ACC112 (cell line): ENCODE measurements at regions not wholly inside any gene's neighbourhood (a gene's known extent, or its start where the extent isn't known, plus 50 kb on each side); places are given as distances from the start of the nearest gene placed in this dataset.

Source experiments
- H2AFZ ChIP-seq: fragments of 200-600 bp; sonication (generic); one replicate; pipeline ENCODE4 v1.6.0; 2017; ENCODE audit warnings: antibody characterized with exemption, low read length; ENCODE audit not compliant: unreplicated experiment
- H3K27ac ChIP-seq: fragments of 200-600 bp; sonication (generic); 2 replicates; pipeline ENCODE4 v1.5.1; 2014; ENCODE audit warnings: low read depth, mild to moderate bottlenecking, antibody characterized with exemption, low read length, moderate library complexity
- H3K27me3 ChIP-seq: fragments of 200-600 bp; sonication (generic); 2 replicates; pipeline ENCODE4 v1.6.1; 2014; ENCODE audit warnings: mild to moderate bottlenecking, antibody characterized with exemption, low read length, moderate library complexity, mixed read lengths; ENCODE audit not compliant: insufficient read depth
- H3K36me3 ChIP-seq: fragments of 200-600 bp; sonication (generic); 2 replicates; pipeline ENCODE4 v1.6.1; 2016; ENCODE audit warnings: mild to moderate bottlenecking, antibody characterized with exemption, low read length, moderate library complexity, mixed read lengths; ENCODE audit not compliant: insufficient read depth
- H3K4me1 ChIP-seq: fragments of 200-600 bp; sonication (generic); one replicate; pipeline ENCODE4 v1.6.1; 2016; ENCODE audit warnings: low read length, mixed read lengths; ENCODE audit not compliant: insufficient read depth, unreplicated experiment, control insufficient read depth
- H3K4me3 ChIP-seq: fragments of 200-600 bp; sonication (generic); 2 replicates; pipeline ENCODE4 v1.5.1; 2014; ENCODE audit warnings: mild to moderate bottlenecking, low read depth, low read length
- H3K79me2 ChIP-seq: fragments of 200-600 bp; sonication (generic); one replicate; pipeline ENCODE4 v1.6.0; 2016; ENCODE audit warnings: low read length; ENCODE audit not compliant: control insufficient read depth, unreplicated experiment, insufficient read depth

DNA sequence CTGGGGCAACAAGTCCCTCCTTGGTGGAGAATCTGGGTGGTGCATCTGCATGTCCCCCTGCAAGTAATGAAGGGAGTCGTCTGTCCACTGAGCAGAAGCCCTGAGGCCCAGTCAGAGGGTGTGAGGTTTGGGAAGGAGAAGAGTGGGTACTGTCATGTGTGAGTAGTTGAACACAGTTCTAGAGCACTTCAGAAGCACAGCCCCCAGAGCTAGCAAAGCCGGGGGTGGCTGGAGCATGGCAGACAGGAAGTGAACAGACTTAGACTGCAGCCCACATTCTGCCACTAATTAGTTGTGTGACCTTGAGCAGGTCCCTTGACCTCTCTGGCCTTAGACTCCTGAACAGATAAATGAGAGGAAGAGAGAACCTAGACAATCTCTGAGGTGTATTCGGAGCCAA, 207.6 kb downstream of the UACA start:
- Histone ChIP-seq H3K27ac (no peak overlapping the region), H3K36me3 (no peaks in the 10 kb centered on the region), H2AFZ (no peak overlapping the region), H3K4me3 (no peak overlapping the region), H3K4me1 (no peaks in the 10 kb centered on the region), H3K79me2 (no peaks in the 10 kb centered on the region), H3K27me3 (peaks cover 38% of the 10 kb centered on the region)

DNA sequence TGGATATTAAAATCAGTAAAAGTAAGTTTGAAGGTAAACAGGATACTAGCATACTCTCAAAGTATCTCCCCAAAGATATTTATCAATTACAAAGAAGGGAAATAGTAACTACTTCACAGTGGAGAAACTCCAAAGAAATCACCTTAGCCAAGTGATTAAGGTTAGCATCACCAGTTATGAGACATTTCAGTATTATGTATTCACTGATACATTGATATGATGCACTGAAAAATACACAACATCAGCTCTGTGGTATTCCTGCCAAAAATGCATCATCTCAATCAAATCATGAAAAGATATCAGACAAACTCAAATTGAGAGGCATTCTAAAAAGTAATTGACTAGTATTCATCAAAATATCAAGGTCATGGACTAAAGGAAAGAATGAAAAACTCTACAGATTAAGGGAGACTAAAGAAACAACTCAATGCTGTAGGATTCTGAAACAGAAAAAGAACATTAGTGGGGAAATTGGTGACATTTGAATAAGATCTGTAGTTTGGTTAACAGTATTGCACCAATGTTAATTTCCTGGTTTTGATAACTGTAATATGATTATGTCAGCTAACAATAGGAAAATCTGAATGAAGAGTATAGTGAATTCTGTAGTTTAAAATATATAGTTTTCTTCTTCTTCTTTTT, 215.4 kb downstream of the UACA start:
- Histone ChIP-seq H3K79me2 (no peaks in the 10 kb centered on the region), H3K36me3 (no peaks in the 10 kb centered on the region), H3K4me1 (no peaks in the 10 kb centered on the region), H3K27ac (no peak overlapping the region), H3K4me3 (no peak overlapping the region), H2AFZ (no peak overlapping the region), H3K27me3 (peaks cover 10% of the 10 kb centered on the region; the same call in 1 of the 2 replicates)

DNA sequence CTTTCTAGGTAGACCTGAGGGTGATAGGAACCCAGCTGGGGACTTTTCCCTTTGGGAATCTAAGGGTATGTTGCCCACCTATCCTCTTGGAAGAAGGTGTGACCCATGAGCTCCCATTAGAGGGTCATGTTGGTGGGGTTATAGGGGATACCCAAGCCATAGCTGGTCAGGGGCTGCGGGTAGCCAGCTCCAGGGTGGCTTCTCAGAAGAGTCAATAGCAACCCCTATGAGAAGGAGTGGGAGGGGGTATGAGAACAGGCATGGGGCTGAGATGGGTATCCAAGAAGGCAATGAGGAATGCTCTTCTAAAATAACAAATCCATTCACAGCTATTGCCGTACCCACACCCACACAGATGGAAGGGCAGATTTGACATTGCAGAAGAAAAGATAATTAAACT, 217.8 kb downstream of the UACA start:
- H3K36me3 ChIP-seq: no peaks in the 10 kb centered on the region
- H3K4me3 ChIP-seq: no peak overlapping the region
- H3K4me1 ChIP-seq: no peaks in the 10 kb centered on the region
- no peaks in the 10 kb centered on the region for H3K79me2 ChIP-seq
- no peak overlapping the region for H2AFZ ChIP-seq
- H3K27ac ChIP-seq: no peak overlapping the region
- peaks cover 22% of the 10 kb centered on the region for H3K27me3 ChIP-seq

DNA sequence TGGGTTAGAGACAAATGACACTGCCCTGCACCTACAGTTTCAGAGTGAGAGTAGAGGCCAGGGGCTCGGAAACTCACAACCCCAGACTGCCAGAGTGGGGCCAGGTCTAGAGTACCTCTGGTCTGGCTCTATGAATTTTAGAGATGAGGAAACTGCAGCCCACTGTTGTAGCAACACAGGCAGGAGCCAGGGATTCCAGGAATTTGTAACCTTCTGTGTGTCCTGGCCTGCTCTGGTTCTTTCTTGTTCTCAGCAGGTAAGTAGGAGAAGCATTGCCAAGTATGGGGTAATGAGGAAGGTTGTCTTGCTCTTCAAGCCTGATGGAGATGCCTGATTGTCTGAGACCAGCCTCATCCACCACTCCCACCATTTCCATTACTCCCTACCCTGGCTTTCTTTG, 221.8 kb downstream of the UACA start:
- H3K27ac ChIP-seq: no peak overlapping the region
- peaks cover 41% of the 10 kb centered on the region for H3K27me3 ChIP-seq
- no peaks in the 10 kb centered on the region for H3K36me3 ChIP-seq
- H3K79me2 ChIP-seq: no peaks in the 10 kb centered on the region
- H2AFZ ChIP-seq: no peak overlapping the region
- no peak overlapping the region for H3K4me3 ChIP-seq
- H3K4me1 ChIP-seq: no peaks in the 10 kb centered on the region

DNA sequence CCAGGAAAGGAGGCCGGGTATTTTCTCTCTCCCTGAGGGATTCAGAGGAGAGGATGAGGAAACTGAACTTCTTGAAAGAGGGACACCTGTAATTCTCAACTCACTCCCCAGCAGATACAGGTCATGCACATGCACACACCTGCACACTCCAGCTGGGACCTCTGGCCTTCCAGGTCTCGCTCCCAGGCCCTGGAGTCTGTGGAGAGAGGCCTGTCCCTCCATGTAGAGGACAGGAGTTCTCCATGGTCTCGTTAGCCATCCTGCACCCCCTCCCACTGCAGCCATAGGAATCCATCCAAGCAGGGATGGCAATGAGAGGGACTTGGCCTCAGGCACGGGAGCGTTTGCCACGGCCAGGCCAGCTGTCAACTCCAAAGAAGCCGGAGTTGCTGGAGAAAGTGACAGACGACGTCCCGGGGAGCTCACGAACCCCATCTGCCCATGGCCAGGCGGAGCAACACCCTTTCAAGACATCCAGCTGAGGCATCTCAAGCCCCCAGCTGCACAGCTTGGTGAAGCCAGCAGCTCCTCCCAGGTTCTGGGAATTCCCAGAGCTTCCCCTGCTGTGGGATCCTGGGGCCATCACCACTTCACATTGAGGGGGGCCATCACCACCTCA, 223.3 kb downstream of the UACA start:
- H3K4me3 ChIP-seq: no peak overlapping the region
- H3K36me3 ChIP-seq: no peaks in the 10 kb centered on the region
- H2AFZ ChIP-seq: no peak overlapping the region
- peaks cover 46% of the 10 kb centered on the region for H3K27me3 ChIP-seq
- H3K4me1 ChIP-seq: no peaks in the 10 kb centered on the region
- no peak overlapping the region for H3K27ac ChIP-seq
- no peaks in the 10 kb centered on the region for H3K79me2 ChIP-seq

DNA sequence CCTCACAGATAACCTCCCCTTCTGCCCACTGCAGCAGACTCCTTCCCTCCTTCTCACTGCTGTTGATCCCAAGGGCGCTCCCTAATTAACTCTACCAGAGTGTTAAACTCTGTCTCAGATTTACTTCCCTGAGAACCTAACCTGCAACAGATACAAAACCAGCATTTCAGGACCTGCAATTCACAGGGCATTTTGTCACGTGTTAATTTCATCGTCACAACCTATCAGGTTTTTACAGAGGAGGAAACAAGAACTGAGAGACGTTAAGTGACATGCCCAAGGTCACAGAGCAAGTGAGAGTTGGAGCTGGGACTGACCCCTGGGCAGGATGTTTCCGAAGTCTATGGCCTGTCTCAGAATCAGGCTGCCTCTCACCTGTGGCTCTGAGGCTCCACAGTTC, 223.9 kb downstream of the UACA start:
- no peak overlapping the region for H3K27ac ChIP-seq
- no peaks in the 10 kb centered on the region for H3K36me3 ChIP-seq
- no peak overlapping the region for H3K4me3 ChIP-seq
- H3K79me2 ChIP-seq: no peaks in the 10 kb centered on the region
- H3K4me1 ChIP-seq: no peaks in the 10 kb centered on the region
- peaks cover 52% of the 10 kb centered on the region for H3K27me3 ChIP-seq
- no peak overlapping the region for H2AFZ ChIP-seq

DNA sequence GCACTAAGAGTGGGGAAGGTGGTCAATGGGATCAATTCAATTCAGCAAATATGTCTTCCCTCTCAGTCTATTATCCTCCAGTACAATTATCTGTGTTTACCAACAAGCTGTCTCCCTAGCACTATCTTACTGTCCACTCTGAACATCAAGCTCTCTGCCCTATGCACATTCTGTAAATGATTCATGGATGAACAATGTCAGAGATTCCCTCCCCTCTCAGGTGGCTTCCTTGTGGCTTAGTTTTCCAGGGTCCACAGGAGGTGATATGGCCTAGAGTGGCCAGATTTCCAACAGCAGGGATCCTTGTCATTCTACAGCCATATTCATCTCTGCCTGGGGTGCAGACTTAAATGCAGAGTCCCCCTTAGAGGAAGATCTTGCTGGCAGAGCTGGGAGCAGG, 225.1 kb downstream of the UACA start:
- H3K36me3 ChIP-seq: no peaks in the 10 kb centered on the region

DNA sequence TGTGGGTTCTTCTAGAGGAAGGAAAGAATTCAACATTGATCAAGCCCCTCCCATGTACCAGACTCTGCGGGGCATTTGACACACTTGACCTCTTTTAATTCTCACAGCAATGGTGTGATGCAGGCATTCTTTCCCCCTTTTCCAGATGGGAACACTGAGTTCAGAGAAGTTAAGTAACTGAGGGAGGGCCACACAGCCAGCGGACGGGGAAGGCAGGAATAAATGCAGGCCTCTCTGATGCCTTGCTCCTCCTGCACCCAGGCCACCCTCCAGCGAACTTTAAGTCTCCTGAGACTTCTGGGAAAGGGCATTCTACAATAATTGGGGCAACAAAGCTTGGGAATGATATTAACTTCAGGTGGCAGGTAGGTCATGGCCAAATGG, 227.4 kb downstream of the UACA start:
- no peaks in the 10 kb centered on the region for H3K4me1 ChIP-seq
- peaks cover 63% of the 10 kb centered on the region for H3K27me3 ChIP-seq
- H3K4me3 ChIP-seq: no peak overlapping the region
- H3K36me3 ChIP-seq: no peaks in the 10 kb centered on the region
- H2AFZ ChIP-seq: no peak overlapping the region
- no peak overlapping the region for H3K27ac ChIP-seq
- H3K79me2 ChIP-seq: no peaks in the 10 kb centered on the region

More for the DNA sequence above, 225.1 kb downstream of the UACA start:
- no peak overlapping the region for H2AFZ ChIP-seq
- no peaks in the 10 kb centered on the region for H3K79me2 ChIP-seq
- no peak overlapping the region for H3K4me3 ChIP-seq
- H3K27me3 ChIP-seq: peaks cover 63% of the 10 kb centered on the region
- H3K4me1 ChIP-seq: no peaks in the 10 kb centered on the region
- no peak overlapping the region for H3K27ac ChIP-seq

DNA sequence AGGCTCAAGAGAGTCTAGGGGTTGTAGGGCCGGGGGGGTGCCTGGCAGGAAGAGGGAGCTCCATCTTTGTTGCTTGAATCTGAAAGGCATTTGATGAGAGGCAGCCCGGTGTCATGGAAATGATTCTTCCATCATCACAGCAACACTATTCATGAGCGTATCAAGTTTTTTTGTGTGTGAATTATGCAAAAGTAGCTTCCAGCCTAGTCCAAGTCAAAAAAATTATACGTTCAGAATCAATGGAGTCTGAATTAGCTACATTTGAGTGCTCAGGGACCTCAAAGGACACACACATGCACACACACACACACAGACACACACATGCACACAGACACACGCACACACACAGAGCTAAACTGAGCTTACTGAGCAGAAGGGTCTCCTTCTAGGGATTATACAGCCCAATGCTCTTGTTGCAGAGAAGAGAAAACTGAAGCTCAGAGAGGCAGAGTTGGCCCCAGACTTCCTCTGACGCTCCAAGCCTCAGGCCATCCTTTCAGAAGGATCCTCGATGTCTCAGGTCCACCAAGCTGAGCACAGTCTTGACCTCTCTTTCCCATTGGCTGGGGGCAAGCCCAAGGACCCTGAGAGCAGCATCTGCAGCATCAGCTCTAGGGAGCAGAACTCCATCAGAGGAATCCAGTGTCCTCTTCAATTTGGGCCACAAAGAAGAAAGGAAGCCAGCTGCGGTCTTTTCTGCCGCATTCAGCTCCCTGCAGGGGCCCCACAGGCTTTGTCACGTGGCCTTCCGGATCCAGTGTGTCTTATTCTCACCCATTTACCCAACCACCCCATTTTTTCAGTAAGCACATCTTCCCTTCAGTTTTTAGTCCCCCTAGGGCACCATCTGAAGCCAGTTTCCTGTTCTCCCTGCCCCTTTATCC, 228.0 kb downstream of the UACA start:
- H3K36me3 ChIP-seq: no peaks in the 10 kb centered on the region
- no peak overlapping the region for H2AFZ ChIP-seq
- H3K79me2 ChIP-seq: no peaks in the 10 kb centered on the region
- H3K4me1 ChIP-seq: no peaks in the 10 kb centered on the region
- no peak overlapping the region for H3K4me3 ChIP-seq
- peaks cover 63% of the 10 kb centered on the region for H3K27me3 ChIP-seq
- H3K27ac ChIP-seq: no peak overlapping the region

DNA sequence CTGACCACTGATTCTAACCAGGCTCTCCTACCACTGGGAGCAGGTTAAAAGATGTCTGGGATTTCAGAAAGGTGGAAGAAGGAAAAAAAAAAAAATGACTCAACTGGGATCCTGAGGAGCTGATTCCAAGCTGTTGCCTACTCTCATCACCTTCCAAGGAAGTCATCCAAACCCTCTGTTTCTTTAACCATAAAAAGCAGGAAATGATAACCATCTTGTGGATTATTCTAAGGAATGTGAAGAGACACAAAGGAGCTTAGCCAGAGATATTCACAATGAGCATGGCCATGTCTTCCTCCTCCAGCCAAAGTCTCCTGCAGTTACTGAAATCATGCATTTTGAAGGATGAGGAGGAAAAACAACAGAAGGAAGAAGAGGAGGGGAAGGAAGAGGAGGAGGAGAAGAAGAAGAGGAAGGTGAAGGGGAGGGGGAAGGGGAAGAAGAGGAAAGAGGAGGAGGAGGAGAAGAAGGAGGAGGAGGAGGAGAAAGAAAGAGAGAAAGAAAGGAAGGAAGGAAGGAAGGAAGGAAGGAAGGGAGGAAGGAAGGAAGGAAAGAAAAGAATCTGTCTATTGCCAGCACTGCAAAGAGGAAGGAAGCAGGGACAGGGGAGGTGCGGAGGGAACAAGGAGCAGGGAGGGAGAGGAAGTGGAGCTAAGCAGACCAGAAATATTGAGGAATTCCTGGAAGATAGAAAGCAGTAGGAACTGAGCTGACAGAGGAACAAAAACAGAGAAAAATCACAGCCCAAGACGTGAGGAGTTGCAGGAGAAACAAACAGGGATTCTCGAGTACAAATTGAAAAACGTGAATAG, 229.2 kb downstream of the UACA start:
- Histone ChIP-seq H2AFZ (no peak overlapping the region), H3K4me3 (no peak overlapping the region), H3K79me2 (no peaks in the 10 kb centered on the region), H3K27ac (no peak overlapping the region), H3K27me3 (peaks cover 52% of the 10 kb centered on the region), H3K4me1 (no peaks in the 10 kb centered on the region), H3K36me3 (no peaks in the 10 kb centered on the region)
